Body of pancreas (tissue), 4 donors: ENCODE measurements at regions not wholly inside any gene's neighbourhood (a gene's known extent, or its start where the extent isn't known, plus 50 kb on each side); places are given as distances from the start of the nearest gene placed in this dataset.

Experiments
- ATAC-seq: fragments of 150-250 bp; one replicate; pipeline ENCODE4 v1.9.1; 2016
- DNase-seq, 4 donors: peaks; one replicate each; pipeline ENCODE4 v3.0.0-alpha.2; 2019
- H3K27ac ChIP-seq, 4 donors: fragments of 200-600 bp; sonication (generic); 1 replicate in 3 of 4; 2 replicates in 1 of 4; pipeline versions ENCODE4 v1.5.1 to v1.6.1; 2016 to 2019; ENCODE audit warnings: mild to moderate bottlenecking in 1 of 4, mixed read lengths in 1 of 4, moderate library complexity in 1 of 4
- H3K27me3 ChIP-seq, 2 donors: fragments of 200-600 bp; sonication (generic); one replicate each; pipeline ENCODE4 v1.6.0; 2016; ENCODE audit warnings: mild to moderate bottlenecking in 1 of 2
- H3K36me3 ChIP-seq, 2 donors: fragments of 200-600 bp; sonication (generic); replicated peaks in 1 of 2; 2 replicates each; pipeline ENCODE4 v1.5.1; 2016; ENCODE audit warnings: low read depth in 2 of 2; ENCODE audit not compliant: insufficient read depth in 1 of 2
- H3K4me1 ChIP-seq: fragments of 200-600 bp; sonication (generic); one replicate; pipeline ENCODE4 v1.6.0; 2016
- H3K4me3 ChIP-seq, 2 donors: fragments of 200-600 bp; sonication (generic); 1 replicate in 1 of 2; 2 replicates in 1 of 2; pipeline ENCODE4 v1.5.1; 2016 to 2019
- H3K9me3 ChIP-seq, 3 donors: fragments of 200-600 bp; sonication (generic); 1 replicate in 2 of 3; 2 replicates in 1 of 3; pipeline ENCODE4 v1.5.1; 2016
- POLR2A ChIP-seq, 3 donors: fragments of 450-650 bp; IDR thresholded peaks; one replicate each; pipeline ENCODE4 v1.6.1; 2016; ENCODE audit warnings: antibody characterized with exemption in 3 of 3, mild to moderate bottlenecking in 2 of 3
- WGBS, 2 donors: methylation state at CpG; one replicate each; pipeline ENCODE4 v1.1.5; 2017; 5-methylcytosine and 5-hydroxymethylcytosine counted together
- intact Hi-C: fragments of 100-400 bp; cut with DNase I; formaldehyde crosslinking; loops from one replicate; pipeline ENCODE4 v1.15.1; 2023
- TF ChIP-seq, protein P1 (sequence below), 7 experiments: fragments of 450-650 bp in 4 of 7; fragments of 200-600 bp in 3 of 7; sonication (generic) in 3 of 7; IDR thresholded peaks; one replicate each; pipeline ENCODE4 v1.5.1; 2016 to 2019; ENCODE audit warnings: antibody characterized with exemption in 7 of 7

DNA sequence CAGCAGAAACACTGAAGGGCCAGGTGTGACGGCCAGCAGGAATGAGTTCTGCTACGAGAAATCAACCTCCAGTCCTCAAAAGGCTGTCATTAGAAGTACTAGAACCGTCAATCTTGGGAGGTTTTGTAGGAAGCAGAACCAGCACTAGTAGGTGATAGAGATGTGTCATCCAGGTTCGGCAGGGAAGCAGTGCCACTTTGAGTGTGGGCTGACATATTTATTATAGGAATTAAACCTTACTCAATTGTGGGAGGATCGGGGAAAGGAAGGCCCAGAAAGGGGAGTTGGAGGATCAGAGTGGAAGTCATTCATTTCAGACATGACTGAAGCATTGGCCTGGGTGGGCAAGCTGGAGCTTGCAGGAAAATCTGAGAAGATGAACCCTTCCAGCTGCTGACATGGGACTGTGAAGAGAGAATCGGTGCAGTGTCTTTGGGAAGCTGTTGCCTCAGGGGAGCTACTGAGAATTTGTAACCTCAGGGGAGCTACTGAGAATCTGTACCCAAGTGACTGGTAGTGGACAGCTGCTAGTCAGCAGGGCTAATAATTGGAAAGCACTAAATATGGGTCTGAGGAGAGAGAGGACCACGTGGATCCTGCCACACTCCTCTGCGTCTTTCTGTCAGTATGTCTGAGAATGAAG lies 177.4 kb downstream of the SPRY1 start:
- no peak overlapping the region for H3K4me3 ChIP-seq
- DNase-seq (no peak), ATAC-seq (no peak)
- H3K36me3 ChIP-seq: no peaks in the 10 kb centered on the region
- H3K4me1 ChIP-seq: no peaks in the 10 kb centered on the region
- intact Hi-C loops: no loop called here
- 87 to 90% methylated on average over 8 of the region's 8 CpGs for WGBS, 2 donors
- no peaks in the 10 kb centered on the region for H3K27me3 ChIP-seq
- no peaks in the 10 kb centered on the region for H3K9me3 ChIP-seq
- no peak for TF ChIP-seq POLR2A (IDR thresholded peaks at IDR 0.05)
- TF ChIP-seq, protein P1, sequence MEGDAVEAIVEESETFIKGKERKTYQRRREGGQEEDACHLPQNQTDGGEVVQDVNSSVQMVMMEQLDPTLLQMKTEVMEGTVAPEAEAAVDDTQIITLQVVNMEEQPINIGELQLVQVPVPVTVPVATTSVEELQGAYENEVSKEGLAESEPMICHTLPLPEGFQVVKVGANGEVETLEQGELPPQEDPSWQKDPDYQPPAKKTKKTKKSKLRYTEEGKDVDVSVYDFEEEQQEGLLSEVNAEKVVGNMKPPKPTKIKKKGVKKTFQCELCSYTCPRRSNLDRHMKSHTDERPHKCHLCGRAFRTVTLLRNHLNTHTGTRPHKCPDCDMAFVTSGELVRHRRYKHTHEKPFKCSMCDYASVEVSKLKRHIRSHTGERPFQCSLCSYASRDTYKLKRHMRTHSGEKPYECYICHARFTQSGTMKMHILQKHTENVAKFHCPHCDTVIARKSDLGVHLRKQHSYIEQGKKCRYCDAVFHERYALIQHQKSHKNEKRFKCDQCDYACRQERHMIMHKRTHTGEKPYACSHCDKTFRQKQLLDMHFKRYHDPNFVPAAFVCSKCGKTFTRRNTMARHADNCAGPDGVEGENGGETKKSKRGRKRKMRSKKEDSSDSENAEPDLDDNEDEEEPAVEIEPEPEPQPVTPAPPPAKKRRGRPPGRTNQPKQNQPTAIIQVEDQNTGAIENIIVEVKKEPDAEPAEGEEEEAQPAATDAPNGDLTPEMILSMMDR (IDR thresholded peaks at IDR 0.05): no peak
- H3K27ac ChIP-seq: no peak overlapping the region

GRCh38 chr4:123575291-123575690 lies 178.7 kb downstream of the SPRY1 start:
- Histone ChIP-seq H3K4me1 (no peaks in the 10 kb centered on the region), H3K4me3 (no peak overlapping the region), H3K36me3 (no peaks in the 10 kb centered on the region), H3K27me3 (no peaks in the 10 kb centered on the region), H3K9me3 (no peaks in the 10 kb centered on the region), H3K27ac (no peak overlapping the region)
- intact Hi-C loops: no loop called here
- TF ChIP-seq, protein P1 (IDR thresholded peaks at IDR 0.05): no peak
- TF ChIP-seq POLR2A (IDR thresholded peaks at IDR 0.05): no peak
- DNase-seq: no peak
- WGBS, 2 donors: 89 to 91% methylated on average over 4 of the region's 4 CpGs
- ATAC-seq: no peak

DNA sequence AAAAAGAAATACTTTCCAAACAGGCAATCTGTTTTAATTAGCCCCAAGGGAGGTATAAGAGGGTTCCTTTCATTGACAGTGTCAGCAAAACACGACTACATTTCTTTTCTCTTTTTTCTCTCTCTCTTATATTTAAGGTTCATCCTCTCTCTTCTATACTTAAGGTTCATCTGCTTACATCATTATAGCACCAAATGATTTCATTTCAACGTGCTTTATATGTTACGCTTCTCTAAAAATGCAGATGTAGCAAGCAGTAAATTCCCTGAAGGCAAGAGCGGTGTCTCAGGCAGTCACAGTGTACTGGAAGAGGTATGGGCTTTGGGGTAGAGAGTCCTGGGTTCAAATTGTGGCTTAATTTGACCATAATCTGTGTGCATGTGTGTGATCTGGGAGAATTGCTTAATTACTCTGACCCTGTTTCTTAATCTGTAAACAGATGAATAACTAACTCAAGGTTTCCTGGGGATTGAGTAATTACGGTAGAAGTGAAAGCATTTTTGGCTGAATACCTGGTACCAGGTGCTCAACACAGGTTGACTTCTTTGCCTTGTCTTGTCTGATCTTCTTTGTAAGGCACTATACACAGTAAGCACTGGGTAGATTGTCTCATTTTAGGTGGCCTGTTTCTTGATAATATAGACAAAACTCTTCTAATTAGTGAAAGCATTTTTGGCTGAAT lies 180.8 kb downstream of the SPRY1 start:
- 62 to 69% methylated on average over 5 of the region's 5 CpGs for WGBS, 2 donors
- Histone ChIP-seq H3K9me3 (peaks cover 0 to 12% (median 3%) of the 10 kb centered on the region in 3 donors), H3K4me3 (no peak overlapping the region), H3K27me3 (no peaks in the 10 kb centered on the region), H3K36me3 (no peaks in the 10 kb centered on the region), H3K27ac (no peak overlapping the region), H3K4me1 (no peaks in the 10 kb centered on the region)
- no peak for ATAC-seq
- DNase-seq: no peak
- intact Hi-C loops: no loop called here
- no peak for TF ChIP-seq POLR2A (IDR thresholded peaks at IDR 0.05)
- TF ChIP-seq, protein P1 (IDR thresholded peaks at IDR 0.05): no peak

DNA sequence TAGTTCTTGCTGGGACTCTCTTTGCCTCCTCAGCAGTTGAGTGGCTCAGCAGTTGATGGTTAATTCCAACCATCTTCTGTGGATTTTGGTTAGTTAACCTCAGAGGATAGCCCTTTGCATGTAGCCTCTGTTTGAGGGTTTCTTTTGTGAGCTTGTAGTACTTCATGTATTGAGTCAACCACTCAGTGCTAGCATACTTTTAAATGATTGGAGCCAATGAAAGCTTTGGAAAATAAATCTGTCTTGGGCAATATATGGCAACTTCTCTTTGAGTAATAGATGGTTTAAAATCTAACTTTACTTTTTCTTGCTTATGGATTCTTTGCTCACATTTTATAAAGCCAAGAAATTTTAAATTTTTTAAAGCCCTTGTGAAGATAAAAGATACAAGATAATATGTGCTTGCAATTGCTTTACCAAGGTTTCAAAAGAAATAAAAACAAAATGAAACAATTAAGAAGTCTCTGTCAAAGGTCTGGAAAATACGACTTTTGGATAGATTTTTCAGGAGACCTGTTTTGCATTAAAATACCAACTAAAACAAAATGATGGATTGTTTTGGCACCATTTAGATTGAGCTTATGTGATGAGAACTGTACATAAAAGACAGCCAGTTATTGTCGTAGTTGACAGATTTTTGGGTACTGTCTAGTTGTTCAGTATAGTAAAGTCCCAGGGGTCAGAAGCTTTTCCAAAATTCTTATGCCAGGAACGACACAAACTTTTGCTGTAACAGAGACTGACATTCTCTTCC lies 181.9 kb downstream of the SPRY1 start:
- ATAC-seq (no peak), DNase-seq (no peak)
- no peak overlapping the region for H3K4me3 ChIP-seq
- H3K9me3 ChIP-seq: peaks cover 0 to 12% (median 3%) of the 10 kb centered on the region in 3 donors
- 78 to 82% methylated on average over 3 of the region's 3 CpGs for WGBS, 2 donors
- no peak overlapping the region for H3K27ac ChIP-seq
- H3K27me3 ChIP-seq: no peaks in the 10 kb centered on the region
- H3K4me1 ChIP-seq: no peaks in the 10 kb centered on the region
- TF ChIP-seq POLR2A (IDR thresholded peaks at IDR 0.05): no peak
- TF ChIP-seq, protein P1 (IDR thresholded peaks at IDR 0.05): no peak
- intact Hi-C loops: no loop called here
- H3K36me3 ChIP-seq: no peaks in the 10 kb centered on the region
